Common myeloid progenitor, CD34-positive (primary cell): ENCODE measurements at regions not wholly inside any gene's neighbourhood (a gene's known extent, or its start where the extent isn't known, plus 50 kb on each side); places are given as distances from the start of the nearest gene placed in this dataset.

ENCODE experiments used
- CTCF ChIA-PET: fragments of 350-600 bp; sonication (Branson Sonifier 250); formaldehyde crosslinking; loops from one replicate; lab custom pipeline; 2021; ENCODE audit warnings: antibody characterized with exemption; lab: Charles Lee
- POLR2A ChIA-PET: fragments of 350-600 bp; sonication (Branson Sonifier 250); formaldehyde crosslinking; loops from one replicate; lab custom pipeline; 2021; ENCODE audit warnings: antibody characterized with exemption; lab: Charles Lee
- DNase-seq, 3 donors: peaks; one replicate each; pipeline versions ENCODE4 v3.0.0 to v3.0.0-alpha.2; 2013
- H3K27ac ChIP-seq, 2 experiments: 1 replicate in 1 of 2; 2 replicates in 1 of 2; pipeline ENCODE4 v1.7.0; 2013; ENCODE audit warnings: inconsistent platforms in 2 of 2, low read length in 2 of 2, mild to moderate bottlenecking in 2 of 2, low read depth in 1 of 2, moderate library complexity in 1 of 2; ENCODE audit not compliant: severe bottlenecking in 2 of 2, insufficient read depth in 1 of 2, poor library complexity in 1 of 2
- H3K27me3 ChIP-seq, 5 experiments: replicated peaks in 2 of 5; 1 replicate in 3 of 5; 2 replicates in 2 of 5; pipeline versions ENCODE4 v1.6.1 to v1.7.0; 2013; ENCODE audit warnings: low read length in 4 of 5, mild to moderate bottlenecking in 2 of 5, moderate library complexity in 2 of 5, inconsistent platforms in 1 of 5; ENCODE audit not compliant: insufficient read depth in 5 of 5, control insufficient read depth in 4 of 5
- H3K36me3 ChIP-seq, 4 experiments: 1 replicate in 2 of 4; 2 replicates in 2 of 4; pipeline versions ENCODE4 v1.6.1 to v1.7.0; 2013; ENCODE audit warnings: low read length in 3 of 4, control low read depth in 1 of 4, mild to moderate bottlenecking in 1 of 4; ENCODE audit not compliant: control insufficient read depth in 4 of 4, insufficient read depth in 4 of 4
- H3K4me1 ChIP-seq, 4 experiments: 1 replicate in 3 of 4; 2 replicates in 1 of 4; pipeline versions ENCODE4 v1.6.1 to v1.7.1; 2013; ENCODE audit warnings: low read length in 3 of 4, mild to moderate bottlenecking in 3 of 4, control low read depth in 1 of 4, inconsistent platforms in 1 of 4, moderate library complexity in 1 of 4; ENCODE audit not compliant: control insufficient read depth in 4 of 4, insufficient read depth in 4 of 4; ENCODE audit errors: control extremely low read depth in 1 of 4
- H3K4me3 ChIP-seq, 7 experiments: 1 replicate in 4 of 7; 2 replicates in 3 of 7; pipeline versions ENCODE4 v1.5.1 to v1.7.0; 2013; ENCODE audit warnings: mild to moderate bottlenecking in 7 of 7, low read length in 6 of 7, moderate library complexity in 6 of 7, inconsistent platforms in 2 of 7, low read depth in 2 of 7, control low read depth in 1 of 7; ENCODE audit not compliant: insufficient read depth in 4 of 7, control insufficient read depth in 1 of 7; ENCODE audit errors: extremely low read depth in 1 of 7
- H3K9me3 ChIP-seq, 5 experiments: 1 replicate in 4 of 5; 2 replicates in 1 of 5; pipeline versions ENCODE4 v1.6.1 to v1.7.1; 2013; ENCODE audit warnings: low read length in 4 of 5, mild to moderate bottlenecking in 2 of 5, inconsistent platforms in 1 of 5, low read depth in 1 of 5, moderate library complexity in 1 of 5; ENCODE audit not compliant: control insufficient read depth in 4 of 5, insufficient read depth in 2 of 5; ENCODE audit errors: control extremely low read depth in 1 of 5
- WGBS: methylation state at CpG from one replicate; pipeline ENCODE4 v1.1.5; 2013; ENCODE audit not compliant: insufficient coverage; 5-methylcytosine and 5-hydroxymethylcytosine counted together

DNA sequence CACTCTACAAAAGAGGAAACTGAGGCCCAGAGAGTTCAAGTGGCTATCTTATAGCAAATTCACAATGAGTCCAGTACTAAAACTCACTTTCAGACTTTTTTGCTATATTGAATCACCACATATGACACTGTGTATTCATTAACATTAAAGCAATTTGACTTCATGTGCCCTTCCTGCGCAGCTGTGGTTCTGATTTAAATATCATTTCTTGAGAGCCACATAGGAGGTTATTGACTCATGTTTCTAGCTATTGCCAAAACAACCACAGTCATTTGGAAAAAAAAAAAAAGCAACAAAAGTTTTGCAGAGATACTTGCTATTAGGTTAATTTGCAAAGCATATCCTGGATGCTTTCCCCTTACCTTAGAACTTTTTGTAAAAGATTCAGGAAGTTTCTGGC lies 341.2 kb downstream of the PIK3C3 start:
- ChIA-PET CTCF (interaction anchor here (1.4 to 1.6 kb wide), 2 partner anchors 14 to 24 kb away, joined by 4 to 5 read pairs; no protein-coding TSS in a partner anchor), POLR2A (no interaction called here)

DNA sequence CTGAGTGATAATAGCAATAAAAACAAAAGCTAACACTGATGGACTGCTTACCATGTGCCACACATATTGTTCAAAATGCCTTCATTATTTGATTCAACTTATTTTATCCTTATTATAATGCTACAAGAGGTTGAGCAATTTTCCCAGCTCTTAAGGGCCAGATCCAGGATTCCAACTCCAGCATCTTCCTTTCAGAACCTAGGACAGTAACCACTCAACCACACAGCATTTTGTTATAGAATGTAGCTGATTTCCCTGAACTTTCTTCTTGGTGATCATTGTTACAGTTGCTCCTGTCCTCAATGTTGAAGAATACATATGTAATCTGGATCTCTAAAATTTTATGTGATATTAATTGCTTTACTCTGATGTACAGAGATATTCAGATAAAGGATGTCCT lies 341.7 kb downstream of the PIK3C3 start:
- Histone ChIP-seq H3K27ac (no peak overlapping the region), H3K9me3 (peaks cover 0 to 3% (median 0%) of the 10 kb centered on the region in 5 experiments), H3K36me3 (no peaks in the 10 kb centered on the region), H3K4me3 (no peak overlapping the region), H3K4me1 (no peaks in the 10 kb centered on the region), H3K27me3 (no peaks in the 10 kb centered on the region)
- DNase-seq = no peak
- POLR2A ChIA-PET = no interaction called here
- CTCF ChIA-PET = interaction anchor here (1.0 to 1.6 kb wide), 3 partner anchors 13 to 1266 kb away, joined by 3 to 5 read pairs (median 4); no protein-coding TSS in a partner anchor

More for the DNA sequence above, 341.2 kb downstream of the PIK3C3 start:
- H3K9me3 ChIP-seq = peaks cover 0 to 3% (median 0%) of the 10 kb centered on the region in 5 experiments
- WGBS = 100% methylated on average over 1 of the region's 1 CpG
- no peaks in the 10 kb centered on the region for H3K36me3 ChIP-seq
- H3K27ac ChIP-seq = no peak overlapping the region
- H3K27me3 ChIP-seq = no peaks in the 10 kb centered on the region
- H3K4me1 ChIP-seq = no peaks in the 10 kb centered on the region
- H3K4me3 ChIP-seq = no peak overlapping the region
- no peak for DNase-seq

DNA sequence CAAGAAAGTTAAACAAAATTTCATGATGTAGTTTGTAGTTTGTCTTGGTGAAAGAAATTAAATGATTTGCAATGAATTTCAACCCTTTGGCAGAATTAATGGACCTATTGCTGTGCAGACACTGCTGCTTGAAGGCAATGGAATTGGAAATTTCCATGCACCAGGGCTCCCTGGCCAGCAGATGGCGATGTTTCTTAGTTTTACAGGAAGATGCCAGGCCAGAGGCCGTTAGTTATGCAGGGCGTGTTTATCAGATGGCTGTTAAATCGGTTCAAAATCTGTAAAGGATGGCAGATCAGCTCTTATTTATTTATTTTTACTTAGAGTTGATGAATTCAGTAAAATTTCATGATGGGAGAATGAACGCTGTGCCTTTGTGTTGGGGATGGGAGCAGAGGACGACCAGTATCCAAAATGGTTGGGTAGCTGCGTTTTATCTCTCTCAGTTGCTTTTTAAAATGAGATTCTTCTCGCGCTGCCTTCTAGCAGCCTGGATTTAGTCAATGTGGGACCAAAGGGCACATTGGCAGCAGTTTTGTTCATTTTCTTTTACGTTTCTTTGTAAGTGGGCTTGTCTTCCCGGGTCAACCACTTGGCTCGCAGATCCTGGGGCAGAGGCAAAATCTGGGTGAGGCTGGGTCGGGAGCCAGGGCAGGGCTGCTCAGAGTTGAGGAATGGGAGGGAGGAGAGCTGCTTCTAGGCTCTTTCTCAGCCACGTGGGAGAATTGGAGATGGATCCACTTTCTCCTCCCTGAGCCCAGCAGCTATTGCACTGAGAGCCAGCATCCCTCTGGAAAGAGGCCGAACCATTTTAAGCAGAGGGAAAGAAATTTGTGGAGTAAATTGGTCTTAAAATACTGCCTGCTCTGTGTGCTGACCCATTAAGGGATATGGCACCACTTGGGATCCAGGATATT lies 344.0 kb downstream of the PIK3C3 start:
- Histone ChIP-seq H3K27ac (no peak overlapping the region), H3K4me1 (no peaks in the 10 kb centered on the region), H3K36me3 (no peaks in the 10 kb centered on the region), H3K27me3 (no peaks in the 10 kb centered on the region), H3K4me3 (no peak overlapping the region), H3K9me3 (no peaks in the 10 kb centered on the region)
- ChIA-PET POLR2A (no interaction called here), CTCF (interaction anchor here (0.6 to 1.9 kb wide), 14 partner anchors 8 to 1298 kb away, joined by 3 to 4 read pairs (median 4); no protein-coding TSS in a partner anchor)
- 57% methylated on average over 15 of the region's 15 CpGs for WGBS
- peak; percentile 45 to 71 (median 69) for DNase-seq

DNA sequence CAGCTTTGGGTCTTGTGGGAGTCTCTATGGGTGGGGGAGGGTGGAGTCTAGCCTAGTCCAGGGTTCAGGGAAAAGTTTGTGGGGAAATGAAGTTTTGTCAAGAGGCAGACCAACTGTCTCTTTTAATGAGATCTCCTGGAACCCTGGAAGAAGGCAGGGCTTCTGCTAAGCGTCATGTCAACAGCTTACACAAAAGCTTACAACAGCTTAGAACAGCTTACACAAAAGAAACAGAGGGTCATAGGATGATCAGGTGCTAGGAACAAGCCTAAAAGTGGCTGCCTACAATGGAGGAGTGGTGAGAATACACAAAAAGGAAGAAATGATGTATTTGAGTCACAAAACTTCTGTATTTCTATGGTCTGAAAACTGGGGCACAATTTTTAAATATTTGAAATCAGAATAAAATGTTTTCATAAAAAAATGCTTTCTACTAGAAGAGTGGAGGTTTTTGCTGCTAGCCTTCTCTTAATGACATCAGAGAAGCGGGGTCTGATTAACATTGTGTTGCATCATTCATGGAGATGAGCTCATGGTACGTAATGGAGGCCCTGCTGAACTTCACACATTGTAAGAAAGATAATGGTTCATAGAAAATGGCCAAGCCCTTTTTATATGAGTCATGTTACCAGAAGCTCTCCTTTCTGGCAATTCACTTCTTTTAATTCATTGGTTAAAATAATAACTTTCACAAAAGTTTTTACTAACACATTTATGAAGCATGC lies 351.0 kb downstream of the PIK3C3 start:
- H3K36me3 ChIP-seq = no peaks in the 10 kb centered on the region
- CTCF ChIA-PET = interaction anchor here (1.2 to 1.5 kb wide), 2 partner anchors 8 to 32 kb away, joined by 3 to 4 read pairs; no protein-coding TSS in a partner anchor
- POLR2A ChIA-PET = no interaction called here
- H3K4me1 ChIP-seq = no peaks in the 10 kb centered on the region
- no peaks in the 10 kb centered on the region for H3K9me3 ChIP-seq
- H3K27ac ChIP-seq = no peak overlapping the region
- no peak for DNase-seq
- H3K27me3 ChIP-seq = no peaks in the 10 kb centered on the region
- H3K4me3 ChIP-seq = no peak overlapping the region
- WGBS = 94% methylated on average over 3 of the region's 3 CpGs

DNA sequence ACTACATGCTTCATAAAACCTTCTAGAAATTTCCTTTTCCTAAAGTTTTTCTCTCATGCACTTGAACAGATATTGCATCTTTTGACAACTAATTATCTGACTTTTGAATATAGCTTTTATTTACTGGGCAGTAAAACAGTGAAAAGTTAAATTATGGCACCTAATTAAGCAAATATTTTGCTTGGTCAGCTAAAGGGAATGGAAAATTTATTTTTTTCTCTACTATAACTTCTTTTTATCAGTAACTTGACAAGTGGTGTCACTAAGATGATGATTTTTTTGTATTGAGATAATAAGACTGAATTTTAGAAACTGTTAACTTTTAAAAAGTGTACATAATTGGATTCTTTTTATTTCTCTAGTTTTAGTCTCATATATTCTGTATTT lies 351.6 kb downstream of the PIK3C3 start:
- Histone ChIP-seq H3K4me1 (no peaks in the 10 kb centered on the region), H3K27ac (no peak overlapping the region), H3K27me3 (no peaks in the 10 kb centered on the region), H3K36me3 (no peaks in the 10 kb centered on the region), H3K4me3 (no peak overlapping the region), H3K9me3 (no peaks in the 10 kb centered on the region)
- ChIA-PET POLR2A (no interaction called here), CTCF (interaction anchor here (1.5 kb wide), 1 partner anchor 8 kb away, joined by 4 read pairs; no protein-coding TSS in a partner anchor)
- no peak for DNase-seq

DNA sequence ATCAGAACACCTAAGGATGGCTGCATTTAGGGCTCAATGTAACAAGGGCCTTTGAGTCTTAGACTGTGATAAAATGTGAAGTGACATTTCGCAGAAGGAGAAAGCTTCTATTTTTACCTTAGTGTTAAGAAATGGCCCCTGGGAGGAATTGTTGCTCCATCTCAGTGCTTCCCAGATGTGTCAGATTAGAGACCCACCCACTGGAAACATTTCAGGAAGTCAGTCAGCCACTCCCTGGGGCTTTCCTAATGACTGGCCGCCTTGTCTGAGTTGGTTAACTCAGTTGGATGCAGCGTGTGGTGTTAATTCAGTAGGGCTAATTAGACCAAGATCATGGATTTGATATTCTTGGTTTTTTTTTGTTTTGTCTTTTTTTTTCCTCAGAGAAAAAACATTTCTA lies 355.9 kb downstream of the PIK3C3 start:
- Histone ChIP-seq H3K4me1 (no peaks in the 10 kb centered on the region), H3K27ac (no peak overlapping the region), H3K9me3 (no peaks in the 10 kb centered on the region), H3K27me3 (no peaks in the 10 kb centered on the region), H3K4me3 (no peak overlapping the region), H3K36me3 (no peaks in the 10 kb centered on the region)
- DNase-seq = no peak
- CTCF ChIA-PET = no interaction called here
- 60% methylated on average over 1 of the region's 3 CpGs for WGBS
- POLR2A ChIA-PET = no interaction called here

DNA sequence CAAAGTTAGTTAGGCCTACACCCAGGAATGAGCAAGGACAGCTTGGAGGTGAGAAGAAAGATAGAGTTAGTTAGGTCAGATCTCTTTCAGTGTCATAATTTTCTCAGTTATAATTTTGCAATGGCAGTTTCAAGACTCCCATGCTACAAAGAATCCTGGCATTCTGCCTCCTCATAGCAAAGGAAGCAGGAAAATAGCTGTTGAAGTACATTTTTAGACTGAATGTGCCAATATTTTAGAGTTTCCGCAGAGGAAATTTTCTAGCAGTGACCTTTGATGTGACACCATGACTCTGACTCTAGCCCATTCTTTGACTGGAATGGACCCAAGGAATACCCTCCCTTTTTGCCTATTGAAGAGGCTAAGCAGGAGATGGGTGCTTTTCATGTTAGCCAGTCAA lies 371.7 kb downstream of the PIK3C3 start:
- Histone ChIP-seq H3K4me1 (no peaks in the 10 kb centered on the region), H3K36me3 (no peaks in the 10 kb centered on the region), H3K9me3 (no peaks in the 10 kb centered on the region), H3K27ac (no peak overlapping the region), H3K4me3 (no peak overlapping the region), H3K27me3 (no peaks in the 10 kb centered on the region)
- ChIA-PET CTCF (no interaction called here), POLR2A (no interaction called here)
- whole genome bisulfite sequencing = 100% methylated on average over 1 of the region's 1 CpG
- DNase-seq = no peak
